GM18861 (cell line): ENCODE measurements at regions not wholly inside any gene's neighbourhood (a gene's known extent, or its start where the extent isn't known, plus 50 kb on each side); places are given as distances from the start of the nearest gene placed in this dataset.
"Not testable (repeated sequence)": the region's sequence is repeated elsewhere in the genome, so short reads cannot be mapped to it uniquely, and the experiment has no call there.

Experiments used
- ATAC-seq: cut with Tn5 transposase; IDR thresholded peaks from one replicate; pipeline ENCODE4 v1.9.1; 2021; ENCODE audit not compliant: unreplicated experiment

DNA sequence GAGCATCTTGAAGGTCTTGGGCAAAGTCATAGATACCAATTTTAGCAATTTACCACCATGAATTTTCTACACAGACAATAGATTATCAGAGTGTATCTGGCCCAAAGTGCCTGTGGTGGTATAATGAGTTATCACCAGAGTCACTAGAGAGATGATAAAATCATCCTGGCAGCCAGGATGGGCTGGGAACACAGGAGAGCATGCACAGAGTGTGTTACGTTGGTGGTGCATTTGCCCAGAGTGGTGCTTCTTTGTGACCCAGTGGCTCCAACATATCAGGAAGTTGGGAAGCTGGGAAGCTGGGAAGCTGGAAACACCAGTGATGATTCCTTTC is 236.7 kb upstream of the PROX1 start:
- no peak for ATAC-seq

DNA sequence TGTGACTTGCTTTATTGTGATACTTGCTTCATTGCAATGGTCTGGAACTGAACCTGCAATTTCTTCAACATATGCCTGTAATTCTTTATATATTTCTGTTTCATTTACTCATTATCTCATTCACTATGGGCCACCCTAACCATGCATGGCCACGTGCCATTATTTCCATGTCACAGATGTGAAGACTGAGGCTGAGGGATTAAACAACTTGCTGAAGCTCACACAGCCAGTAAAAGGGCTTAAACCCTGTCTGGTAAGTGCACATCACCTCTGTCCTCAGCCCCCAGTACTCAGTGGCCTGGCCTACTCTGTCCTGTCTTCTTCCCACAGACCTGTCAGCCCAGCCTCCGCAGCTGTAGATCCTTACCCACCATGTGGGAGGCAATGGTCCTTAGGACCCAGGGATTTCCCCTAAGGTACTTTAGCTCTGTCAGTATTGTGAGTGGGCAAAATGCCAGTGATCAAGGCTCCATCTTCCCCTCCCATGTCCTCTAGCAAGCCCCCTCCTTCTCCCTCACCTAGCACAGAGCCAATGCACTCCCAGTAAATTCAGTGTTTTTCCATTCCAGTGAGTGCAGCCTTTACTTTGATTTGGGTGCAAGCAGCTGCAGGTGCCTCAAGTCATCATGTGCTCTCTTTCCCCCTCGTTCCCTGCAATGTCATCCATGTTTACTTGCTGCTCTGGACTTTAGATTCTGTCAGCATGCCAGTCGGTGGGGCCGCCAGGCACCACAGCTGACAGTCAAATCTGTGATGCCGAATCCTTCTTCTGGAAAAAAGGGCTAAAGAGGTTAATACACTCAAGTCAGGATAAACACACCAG is 228.2 kb upstream of the PROX1 start:
- no peak for ATAC-seq

DNA sequence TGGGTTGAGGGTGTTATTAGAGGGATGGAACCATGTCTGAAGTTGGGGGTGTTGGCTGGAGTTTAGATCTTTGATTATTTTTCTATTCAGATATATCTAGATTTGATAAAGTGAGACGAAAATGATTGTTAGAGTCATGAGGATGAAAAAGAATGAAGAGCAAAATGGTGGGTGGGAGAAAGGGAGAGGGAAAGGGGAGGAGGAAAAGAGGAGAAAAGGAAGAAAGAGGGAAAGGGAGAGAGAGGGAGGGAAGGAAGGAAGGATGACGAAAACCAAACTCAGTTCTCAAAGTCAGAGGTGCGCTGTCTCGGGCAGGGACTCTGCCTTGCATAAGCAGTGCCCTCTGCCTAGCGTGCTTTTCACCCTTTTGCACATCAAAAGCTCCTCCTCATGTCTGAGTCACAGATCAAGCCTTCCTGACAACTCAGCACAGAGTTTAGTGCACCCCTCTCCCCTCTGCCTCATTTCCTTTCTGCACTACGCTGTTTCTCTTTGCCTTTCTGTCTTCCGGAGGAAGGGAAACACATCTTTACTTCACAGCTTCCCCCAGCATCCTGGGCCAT is 225.8 kb upstream of the PROX1 start:
- ATAC-seq, result no peak

DNA sequence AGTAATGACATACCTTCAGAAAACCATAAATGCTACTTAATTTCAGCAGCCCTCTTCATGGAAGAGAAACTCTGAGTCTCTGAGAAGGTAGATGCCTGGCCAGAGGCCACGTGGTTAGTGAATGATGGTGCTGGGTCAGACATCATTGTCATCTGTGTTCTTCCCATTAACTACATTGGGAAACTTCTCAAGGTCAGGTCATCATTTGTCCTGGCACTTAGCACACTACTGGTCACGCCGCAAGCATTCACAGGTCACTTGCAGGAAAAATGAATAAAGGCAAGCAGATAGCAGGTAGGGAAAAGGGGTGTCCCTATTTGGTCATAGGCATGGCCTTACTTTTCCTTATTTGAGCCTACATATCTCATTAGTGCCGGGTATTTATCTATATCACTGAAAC is 220.1 kb upstream of the PROX1 start:
- no peak for ATAC-seq

DNA sequence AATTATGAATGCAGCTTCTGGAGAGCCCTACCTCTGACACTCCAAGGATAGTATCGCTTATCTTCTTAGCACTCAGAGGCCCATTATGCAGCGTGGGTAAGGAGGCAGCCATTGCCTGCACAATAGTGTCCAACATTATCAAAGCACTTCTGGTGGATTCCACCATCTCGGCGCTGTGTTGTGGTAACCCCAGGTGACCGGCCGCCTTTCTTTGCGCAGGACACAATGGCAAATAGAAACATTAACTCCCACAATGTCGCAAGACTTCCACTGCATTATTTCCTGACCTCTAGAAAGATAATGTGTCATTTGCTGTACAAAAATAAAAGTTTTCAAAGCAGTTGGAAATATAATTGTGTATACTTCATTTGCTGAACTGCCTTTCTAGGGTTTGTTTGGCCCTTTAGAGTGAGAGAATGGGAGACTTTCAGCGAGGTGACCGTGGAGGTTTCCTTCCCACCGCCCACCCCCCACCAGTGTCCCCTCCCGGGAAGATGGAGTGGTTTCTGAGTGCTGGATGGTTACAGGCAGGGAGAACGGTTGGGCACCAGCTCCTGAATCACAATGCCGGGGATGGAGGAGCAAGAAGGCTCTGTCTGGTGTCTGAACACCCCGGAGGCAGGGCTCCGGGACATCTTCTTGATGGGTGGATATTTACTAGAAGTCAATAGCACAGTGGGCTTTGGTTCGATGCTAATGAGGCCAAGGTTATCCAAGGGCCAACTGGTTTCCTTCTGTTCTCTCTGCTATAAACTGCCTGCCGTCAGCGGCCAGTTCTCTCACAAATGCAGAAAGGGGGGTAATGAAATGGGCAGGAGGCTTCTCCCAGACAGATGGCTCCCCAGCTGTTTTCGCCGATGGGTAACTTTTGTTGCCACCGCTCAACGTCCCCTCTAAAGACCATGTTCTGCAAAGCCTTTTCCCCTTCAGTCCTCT is 215.4 kb upstream of the PROX1 start:
- ATAC-seq, result no peak

DNA sequence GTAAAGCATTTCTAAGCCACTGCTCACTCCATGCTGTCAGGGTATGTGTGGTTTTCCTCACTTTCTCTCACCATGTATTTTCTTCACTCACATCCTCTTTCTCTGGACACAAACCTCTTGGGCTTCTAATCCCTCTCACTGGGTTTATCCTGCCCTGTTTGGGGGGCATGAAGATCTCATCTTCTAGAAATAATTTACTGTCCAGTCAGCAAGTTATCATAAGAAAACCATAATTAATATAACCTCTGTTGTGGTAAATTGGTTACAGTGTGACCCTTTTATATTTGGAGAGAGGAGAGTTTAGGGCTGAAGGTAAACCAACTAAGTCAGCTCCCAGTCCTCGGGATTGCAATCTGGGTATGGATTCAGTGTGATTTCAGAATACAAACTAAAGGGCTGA is 213.8 kb upstream of the PROX1 start:
- no peak for ATAC-seq

DNA sequence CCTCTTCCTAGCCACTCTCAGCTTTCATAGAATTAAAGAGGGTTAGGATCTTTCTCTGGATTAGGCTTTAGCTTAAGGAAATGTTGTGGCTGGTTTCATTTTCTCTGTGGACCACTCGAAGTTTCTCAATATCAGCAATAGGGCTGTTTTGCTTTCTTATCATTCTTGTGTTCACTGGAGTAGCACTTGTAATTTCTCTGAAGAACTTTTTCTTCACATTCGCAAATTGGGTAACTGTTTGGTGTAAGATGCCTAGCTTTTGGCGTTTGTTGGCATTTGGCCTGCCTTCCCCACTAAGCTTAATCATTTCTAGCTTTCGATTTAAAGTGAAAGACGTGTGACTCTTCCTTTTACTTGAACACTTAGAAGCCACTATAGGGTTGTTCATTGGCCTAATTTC is 210.8 kb upstream of the PROX1 start:
- no peak for ATAC-seq

DNA sequence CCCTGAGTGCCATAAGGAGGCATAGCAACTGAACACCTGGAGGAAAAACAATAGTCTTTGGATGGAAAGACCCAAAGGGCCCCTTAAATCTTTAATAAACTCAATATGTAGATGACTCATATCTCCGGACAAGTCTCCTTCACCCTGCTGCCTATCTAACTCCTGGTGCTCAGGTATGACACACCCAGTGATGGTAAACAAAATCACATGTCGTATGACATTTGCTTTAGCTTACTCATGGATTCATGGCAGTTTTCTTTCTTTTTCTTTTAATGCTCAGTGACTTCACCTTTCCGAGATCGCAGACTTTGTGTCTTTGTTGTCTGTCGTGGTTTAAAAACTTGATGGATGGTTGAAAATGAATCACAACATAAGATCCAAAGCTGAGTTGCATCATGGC is 208.5 kb upstream of the PROX1 start:
- ATAC-seq, result no peak

DNA sequence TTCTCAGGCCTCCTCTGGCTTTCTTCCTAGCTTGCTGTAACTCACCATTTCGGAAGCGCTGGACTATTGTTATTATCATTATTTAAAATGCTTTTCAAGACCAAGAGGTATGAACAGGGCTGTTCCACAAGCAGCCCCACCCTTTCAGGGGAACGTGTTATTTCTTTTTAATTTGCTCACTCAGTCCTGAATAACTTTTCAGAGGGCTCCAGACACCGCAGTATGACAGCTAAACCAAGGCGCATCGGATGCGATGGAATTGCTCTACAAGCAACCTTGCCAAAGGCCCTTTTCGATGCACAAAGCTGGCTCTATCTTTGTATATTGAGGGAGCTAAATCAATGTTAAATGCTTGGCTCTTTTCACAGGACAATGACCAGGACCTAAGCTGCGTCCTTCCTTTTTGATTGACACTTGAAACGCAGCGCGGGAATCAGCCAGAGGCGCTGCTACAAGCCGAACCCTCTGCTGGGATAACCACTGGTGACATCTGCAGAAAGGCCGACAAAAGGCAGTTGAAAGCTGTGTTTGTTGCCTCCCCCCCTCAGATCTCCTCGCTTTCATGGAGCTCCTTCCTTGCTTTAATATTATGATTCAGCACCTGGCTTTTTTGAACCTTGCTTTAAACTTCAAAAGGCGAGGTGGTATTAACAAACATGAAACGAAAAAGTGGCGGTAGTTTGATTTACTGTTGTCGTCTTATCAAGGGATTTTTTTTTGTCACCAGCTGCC is 204.7 kb upstream of the PROX1 start:
- no peak for ATAC-seq

DNA sequence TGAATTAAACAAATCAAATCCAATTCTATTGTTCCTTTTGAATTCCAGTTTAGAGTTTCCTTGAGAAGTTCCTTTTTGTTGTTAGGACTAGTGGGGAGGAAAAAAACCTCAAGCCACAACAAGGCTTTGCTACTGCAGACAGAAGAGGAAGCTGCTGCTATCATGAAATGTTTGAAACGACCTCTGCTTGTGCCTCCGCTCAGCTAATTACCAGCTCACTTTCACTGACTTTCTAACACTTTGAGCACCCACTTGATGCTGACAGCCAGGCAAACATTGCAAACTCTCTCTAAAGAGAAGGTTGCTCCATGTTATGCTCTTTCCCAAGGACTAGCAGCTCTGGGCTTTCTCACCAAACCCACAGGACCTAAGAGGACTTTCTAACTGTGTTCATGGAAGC is 203.9 kb upstream of the PROX1 start:
- no peak for ATAC-seq

DNA sequence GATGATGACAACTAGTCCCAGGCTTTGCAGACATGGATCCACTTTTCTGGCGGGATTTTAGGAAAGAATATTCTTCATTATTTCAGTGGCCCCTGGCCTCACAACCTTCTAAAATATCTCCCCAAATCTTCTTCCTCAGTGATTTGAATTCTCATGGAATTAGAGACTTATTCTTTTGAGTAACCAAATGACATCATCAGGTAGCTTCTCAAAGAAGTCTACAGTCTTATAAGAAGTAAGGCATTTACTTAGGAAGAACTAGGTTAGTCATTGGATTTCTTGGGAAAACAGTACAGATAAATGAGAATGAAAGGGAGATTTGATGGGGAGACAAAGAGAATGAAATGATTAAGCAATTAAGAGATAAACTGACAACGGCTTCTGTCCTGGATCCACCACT is 201.1 kb upstream of the PROX1 start:
- no peak for ATAC-seq

DNA sequence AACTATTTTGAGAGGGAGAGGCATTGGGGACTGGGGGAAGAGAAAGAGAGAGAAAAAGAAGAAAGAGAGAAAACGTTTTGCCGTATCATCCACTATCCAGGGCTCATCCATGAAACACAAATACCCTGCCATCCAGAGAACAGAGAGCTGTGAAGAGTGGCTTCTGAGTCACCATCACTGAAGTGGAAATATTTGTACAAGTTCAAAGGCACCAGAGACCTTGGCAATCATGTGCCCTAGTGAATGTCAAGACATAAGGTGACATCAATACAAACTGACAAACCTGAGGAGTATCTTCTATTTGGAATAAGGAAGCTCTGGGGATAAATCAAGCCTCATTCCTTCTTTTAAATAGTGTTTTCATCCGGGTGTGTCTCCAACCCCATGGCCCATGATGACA is 197.2 kb upstream of the PROX1 start:
- no peak for ATAC-seq

DNA sequence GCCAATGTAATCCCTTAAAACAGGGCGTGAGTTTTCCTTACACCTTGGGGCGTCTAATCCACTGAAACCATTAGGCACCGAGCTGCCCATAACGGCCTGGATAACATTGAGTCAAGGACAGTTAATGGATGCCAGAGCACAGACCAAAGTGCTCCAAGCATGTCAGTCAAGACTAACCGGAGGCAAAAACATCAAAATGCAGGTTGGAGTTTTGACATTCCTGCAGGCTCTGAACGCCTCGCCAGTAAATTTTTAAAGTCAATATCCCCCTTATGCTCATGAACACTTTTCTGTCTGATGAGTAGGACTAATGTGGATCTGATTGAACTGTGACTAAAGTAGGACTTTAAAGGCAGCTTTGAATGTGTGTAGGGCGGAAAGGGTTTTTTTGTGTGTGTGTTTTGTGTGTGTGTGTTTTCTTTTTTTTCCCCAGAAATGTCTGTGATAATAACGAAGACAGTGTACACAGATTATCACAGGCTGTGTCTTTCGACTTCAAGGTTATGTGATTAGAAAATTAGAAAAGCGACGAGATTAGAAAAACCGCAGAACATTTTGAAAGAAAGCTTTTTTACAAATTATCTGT is 194.2 kb upstream of the PROX1 start:
- no peak for ATAC-seq

DNA sequence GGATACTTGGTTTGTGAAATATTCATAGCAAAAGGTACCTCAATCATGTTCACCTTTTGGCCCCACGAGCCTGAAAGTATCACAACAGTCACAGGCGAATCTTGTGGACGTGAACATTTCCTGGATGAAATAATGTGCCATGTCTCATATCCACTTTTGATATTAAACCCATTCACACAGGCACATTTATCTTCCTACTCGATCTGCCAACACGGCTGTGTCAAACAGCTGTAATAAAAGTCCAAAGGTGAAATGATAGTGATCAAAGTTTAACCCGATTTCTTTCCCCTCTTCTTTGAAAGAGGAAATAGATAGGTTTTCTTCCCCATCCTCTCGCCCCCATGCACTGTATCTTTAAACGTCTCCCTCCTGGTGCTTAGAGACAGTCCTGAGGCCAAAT is 191.2 kb upstream of the PROX1 start:
- no peak for ATAC-seq

DNA sequence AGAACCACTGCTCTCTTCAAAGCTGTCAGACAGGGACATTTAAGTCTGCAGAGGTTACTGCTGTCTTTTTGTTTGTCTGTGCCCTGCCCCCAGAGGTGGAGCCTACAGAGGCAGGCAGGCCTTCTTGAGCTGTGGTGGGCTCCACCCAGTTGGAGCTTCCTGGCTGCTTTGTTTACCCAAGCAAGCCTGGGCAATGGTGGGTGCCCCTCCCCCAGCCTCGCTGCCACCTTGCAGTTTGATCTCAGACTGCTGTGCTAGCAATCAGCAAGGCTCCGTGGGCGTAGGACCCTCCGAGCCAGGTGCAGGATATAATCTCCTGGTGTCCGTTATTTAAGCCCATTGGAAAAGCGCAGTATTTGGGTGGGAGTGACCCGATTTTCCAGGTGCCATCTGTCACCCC is 179.5 kb upstream of the PROX1 start:
- not testable (repeated sequence) for ATAC-seq

DNA sequence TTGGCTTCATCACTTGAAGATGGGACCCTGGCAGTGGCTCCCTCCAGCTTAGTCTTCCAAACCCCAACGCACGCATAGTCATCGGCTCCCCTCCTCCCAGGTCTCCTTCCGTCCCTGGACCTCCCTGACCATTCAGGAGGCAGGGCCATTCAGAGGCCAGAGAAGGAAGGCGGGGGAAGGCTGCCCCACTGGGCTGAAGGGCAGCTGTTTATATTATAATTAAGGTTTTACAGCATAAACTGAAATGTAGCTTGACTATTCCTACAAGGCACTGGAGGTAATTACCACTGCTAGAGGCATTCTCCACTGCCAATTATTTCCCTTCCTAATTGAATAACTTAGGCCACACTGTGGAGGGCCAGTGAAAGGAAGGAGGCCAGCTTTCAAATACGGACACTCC is 170.6 kb upstream of the PROX1 start:
- no peak for ATAC-seq

DNA sequence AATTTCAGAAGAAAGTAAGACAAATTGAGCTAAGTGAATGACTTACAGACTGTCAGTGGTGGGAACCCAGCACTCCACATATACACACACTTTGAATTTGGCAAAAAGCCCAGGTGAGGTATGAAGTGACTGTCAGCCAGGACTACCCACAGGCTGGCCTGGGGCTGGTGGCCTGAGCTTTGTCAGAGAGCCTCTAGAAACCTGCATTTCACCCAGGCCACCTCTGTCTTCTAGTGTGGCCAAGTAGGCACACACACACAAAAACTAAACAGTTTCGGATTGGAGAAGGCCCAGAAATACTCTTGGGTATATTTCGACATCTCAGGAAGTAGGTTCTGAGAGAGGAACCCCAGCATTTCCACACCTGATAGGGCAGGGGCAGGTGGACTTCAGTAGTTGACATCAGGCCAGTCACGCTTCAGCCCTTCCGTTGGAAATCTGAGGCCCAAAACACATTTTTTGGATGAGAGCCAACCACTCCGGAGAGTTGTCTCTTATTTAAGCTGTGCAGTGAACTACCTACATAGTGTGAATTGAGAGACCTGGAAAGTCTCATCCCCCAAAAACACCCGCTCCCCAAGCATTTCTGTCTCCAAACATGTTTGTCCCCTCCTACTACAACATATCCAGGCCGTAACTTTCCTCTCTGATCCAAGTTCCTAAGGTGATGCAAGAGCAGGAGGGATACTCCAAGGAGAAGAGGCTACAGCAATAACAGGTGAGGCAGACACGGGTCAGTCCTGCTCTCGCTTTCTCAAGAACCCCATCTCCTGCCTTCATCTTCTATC is 167.2 kb upstream of the PROX1 start:
- no peak for ATAC-seq

DNA sequence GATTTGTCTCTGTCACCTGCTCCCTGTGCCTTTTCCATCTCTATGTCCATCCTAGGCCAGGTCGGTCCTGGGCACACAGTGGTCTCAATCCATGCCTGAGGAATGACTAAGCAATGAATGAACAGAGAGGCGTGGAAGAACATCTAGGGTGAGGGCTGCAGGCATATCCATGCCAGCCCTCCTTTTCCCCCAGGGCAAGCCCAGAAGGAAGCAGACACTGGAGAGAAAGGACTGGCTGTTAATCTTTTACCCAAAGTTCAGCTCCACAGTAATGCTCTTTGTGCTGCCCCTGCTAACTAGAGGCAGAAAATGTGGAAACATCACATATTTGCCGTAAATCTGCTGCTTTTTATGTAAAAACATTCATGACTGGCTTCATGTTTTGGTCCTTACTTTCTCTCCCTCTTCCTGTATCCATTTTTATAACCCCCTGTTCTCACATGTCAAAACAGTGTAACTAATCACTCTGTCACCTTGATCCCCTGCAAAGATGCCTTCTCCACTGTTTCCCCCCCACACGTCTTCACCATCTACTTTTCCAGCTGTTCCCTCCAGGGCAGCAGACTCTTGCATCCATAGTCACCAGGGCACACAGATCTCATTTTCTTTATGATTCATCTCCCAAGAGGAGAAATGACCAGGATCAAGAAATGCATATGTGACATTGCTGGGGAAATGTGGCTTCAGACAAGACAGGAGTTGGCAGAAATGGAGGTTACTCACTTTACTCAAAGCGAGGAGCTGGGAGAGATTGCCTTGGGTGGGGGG is 166.4 kb upstream of the PROX1 start:
- ATAC-seq, result no peak

DNA sequence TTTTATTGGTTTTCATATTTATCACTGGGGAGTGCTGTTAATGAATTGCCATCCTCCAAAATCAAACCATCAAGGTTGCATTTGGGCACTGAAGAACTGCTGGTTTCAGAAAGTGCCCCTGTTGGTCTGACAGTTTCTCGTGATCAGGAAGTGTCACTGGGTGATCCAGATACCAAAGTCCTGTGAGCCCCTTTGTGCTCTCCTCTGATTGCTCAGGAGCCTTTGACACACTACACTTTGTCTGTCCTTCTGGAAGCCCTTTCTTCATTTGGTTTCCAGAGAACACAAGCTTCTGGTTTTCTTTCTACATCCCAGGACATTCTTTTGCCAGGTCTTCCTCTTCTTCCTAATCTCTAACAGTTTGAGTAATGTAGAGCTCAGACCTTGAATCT is 165.8 kb upstream of the PROX1 start:
- no peak for ATAC-seq
